ENCODE measurements at regions not wholly inside any gene's neighbourhood (a gene's known extent, or its start where the extent isn't known, plus 50 kb on each side); places are given as distances from the start of the nearest gene placed in this dataset.

DNA sequence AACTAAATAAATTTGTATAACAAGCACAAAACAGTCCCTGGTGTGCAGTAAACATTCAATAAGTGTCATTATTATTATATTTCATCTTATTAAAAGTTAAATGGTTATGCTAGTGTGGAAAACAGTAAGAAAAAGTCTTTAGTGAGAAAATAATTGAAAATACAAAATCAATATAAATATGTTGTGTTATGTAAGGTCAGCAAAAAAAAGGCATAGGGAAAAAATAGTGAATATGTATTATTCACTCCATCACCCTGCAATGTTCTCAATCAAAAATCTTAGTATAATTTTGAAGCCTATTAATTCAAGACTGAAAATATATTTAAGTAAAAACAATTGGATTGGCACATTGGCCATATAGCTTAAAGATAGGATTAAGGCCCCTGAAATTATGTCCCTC, 63.3 kb upstream of the KCNMB2 start:
- TF ChIP-seq YY1 (IDR thresholded peaks at IDR 0.05) (no peak), TAF1 (conservative IDR thresholded peaks at IDR 0.05) (no peak), RXRA (IDR thresholded peaks at IDR 0.05) (no peak), GABPA (IDR thresholded peaks at IDR 0.05 in 1 of 2, conservative IDR thresholded peaks at IDR 0.05 in 1 of 2) (no peak), RAD21 (IDR thresholded peaks at IDR 0.05) (no peak)
- TF ChIP-seq, protein P1, sequence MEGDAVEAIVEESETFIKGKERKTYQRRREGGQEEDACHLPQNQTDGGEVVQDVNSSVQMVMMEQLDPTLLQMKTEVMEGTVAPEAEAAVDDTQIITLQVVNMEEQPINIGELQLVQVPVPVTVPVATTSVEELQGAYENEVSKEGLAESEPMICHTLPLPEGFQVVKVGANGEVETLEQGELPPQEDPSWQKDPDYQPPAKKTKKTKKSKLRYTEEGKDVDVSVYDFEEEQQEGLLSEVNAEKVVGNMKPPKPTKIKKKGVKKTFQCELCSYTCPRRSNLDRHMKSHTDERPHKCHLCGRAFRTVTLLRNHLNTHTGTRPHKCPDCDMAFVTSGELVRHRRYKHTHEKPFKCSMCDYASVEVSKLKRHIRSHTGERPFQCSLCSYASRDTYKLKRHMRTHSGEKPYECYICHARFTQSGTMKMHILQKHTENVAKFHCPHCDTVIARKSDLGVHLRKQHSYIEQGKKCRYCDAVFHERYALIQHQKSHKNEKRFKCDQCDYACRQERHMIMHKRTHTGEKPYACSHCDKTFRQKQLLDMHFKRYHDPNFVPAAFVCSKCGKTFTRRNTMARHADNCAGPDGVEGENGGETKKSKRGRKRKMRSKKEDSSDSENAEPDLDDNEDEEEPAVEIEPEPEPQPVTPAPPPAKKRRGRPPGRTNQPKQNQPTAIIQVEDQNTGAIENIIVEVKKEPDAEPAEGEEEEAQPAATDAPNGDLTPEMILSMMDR (IDR thresholded peaks at IDR 0.05; ENCODE audit: low read depth, low read length, missing input control), result no peak
- TF ChIP-seq, protein P2, sequence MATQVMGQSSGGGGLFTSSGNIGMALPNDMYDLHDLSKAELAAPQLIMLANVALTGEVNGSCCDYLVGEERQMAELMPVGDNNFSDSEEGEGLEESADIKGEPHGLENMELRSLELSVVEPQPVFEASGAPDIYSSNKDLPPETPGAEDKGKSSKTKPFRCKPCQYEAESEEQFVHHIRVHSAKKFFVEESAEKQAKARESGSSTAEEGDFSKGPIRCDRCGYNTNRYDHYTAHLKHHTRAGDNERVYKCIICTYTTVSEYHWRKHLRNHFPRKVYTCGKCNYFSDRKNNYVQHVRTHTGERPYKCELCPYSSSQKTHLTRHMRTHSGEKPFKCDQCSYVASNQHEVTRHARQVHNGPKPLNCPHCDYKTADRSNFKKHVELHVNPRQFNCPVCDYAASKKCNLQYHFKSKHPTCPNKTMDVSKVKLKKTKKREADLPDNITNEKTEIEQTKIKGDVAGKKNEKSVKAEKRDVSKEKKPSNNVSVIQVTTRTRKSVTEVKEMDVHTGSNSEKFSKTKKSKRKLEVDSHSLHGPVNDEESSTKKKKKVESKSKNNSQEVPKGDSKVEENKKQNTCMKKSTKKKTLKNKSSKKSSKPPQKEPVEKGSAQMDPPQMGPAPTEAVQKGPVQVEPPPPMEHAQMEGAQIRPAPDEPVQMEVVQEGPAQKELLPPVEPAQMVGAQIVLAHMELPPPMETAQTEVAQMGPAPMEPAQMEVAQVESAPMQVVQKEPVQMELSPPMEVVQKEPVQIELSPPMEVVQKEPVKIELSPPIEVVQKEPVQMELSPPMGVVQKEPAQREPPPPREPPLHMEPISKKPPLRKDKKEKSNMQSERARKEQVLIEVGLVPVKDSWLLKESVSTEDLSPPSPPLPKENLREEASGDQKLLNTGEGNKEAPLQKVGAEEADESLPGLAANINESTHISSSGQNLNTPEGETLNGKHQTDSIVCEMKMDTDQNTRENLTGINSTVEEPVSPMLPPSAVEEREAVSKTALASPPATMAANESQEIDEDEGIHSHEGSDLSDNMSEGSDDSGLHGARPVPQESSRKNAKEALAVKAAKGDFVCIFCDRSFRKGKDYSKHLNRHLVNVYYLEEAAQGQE (IDR thresholded peaks at IDR 0.05), result no peak
- TF ChIP-seq, protein P3, sequence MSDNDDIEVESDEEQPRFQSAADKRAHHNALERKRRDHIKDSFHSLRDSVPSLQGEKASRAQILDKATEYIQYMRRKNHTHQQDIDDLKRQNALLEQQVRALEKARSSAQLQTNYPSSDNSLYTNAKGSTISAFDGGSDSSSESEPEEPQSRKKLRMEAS (IDR thresholded peaks at IDR 0.05), result no peak
